GM21619 (cell line): ENCODE measurements at regions not wholly inside any gene's neighbourhood (a gene's known extent, or its start where the extent isn't known, plus 50 kb on each side); places are given as distances from the start of the nearest gene placed in this dataset.

Experiments used
- ATAC-seq: cut with Tn5 transposase; IDR thresholded peaks from one replicate; pipeline ENCODE4 v1.9.1; 2021; ENCODE audit not compliant: unreplicated experiment

DNA sequence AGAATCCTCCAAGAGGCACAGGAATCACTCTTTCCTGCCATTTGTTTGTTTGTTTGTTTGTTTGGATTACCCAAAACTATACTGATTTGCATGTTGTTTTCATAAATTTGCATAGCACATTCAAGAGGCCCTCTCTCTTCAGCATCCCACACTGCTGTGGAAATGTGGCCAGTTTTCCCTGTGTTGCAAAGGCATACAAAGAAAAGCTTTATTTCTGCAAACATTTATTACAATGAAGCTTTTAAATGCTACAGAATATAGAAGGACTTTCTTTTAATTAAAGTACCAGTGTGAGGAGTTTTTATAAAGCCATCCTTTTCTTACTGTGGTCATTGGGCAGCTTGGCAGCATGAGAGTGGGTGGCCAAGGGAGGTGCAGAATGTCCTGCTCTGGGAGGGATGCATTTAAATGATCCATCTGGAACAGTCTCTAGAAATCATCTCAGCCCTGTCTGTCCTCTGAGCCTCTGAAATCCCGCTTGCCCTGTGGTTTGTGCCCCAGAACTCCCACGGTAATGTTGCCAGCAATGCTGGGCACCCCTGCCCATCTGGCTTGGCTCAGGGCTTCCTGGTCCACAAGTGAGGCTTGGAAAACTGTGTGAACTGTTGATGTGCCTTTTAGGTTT lies 356.8 kb upstream of the KIF2A start:
- ATAC-seq: no peak

DNA sequence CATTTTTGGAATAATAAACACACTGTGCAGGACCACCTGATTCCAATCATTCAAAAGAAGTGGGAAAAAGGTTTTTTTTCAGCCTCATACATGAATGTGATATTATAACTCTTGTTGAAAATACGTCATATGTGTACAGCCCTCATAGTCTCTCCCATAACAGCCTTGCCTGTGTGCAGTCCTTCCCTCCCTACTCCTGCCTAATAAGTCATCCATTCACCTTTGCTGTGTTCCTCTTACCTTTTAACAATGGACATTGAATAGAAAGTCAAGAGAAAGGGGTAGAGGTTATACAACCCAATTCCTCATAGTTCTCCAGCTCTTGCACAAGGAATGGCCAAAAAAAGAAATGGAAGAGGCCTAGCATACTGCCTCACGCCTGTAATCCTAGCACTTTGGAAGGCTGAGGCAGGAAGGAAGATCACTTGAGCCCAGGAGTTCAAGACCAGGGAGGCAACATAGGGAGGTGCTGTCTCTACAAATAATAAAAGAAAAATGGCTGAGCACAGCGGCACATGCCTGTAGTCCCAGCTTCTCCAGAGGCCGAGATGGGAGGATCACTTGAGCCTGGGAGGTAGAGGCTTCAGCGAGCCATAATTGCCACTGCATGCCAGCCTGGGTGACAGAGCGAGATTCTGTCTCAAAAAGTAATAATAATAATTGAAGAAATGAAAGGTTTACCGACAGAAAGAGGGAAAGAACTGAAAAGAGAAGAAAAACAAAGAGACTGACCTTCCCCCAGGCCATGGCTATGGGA lies 356.1 kb upstream of the KIF2A start:
- no peak for ATAC-seq

DNA sequence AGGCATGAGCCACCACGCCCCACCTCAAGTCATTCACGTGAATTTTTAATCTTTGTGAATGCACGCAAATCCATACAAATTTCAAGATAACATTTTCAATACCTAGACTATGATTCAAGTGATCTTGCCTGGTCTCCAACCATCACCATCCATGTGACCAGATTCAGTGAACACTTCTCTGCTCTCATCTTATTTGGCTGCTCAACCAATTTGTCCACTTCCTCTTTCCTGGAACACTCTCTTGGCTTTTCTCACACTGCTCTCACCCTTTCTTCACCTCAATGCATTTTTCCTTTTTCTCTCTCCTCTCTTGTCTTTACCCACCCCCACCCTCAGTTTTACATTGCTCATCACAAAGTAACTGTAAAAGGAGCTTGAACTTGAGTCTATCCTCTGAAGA lies 354.7 kb upstream of the KIF2A start:
- no peak for ATAC-seq

DNA sequence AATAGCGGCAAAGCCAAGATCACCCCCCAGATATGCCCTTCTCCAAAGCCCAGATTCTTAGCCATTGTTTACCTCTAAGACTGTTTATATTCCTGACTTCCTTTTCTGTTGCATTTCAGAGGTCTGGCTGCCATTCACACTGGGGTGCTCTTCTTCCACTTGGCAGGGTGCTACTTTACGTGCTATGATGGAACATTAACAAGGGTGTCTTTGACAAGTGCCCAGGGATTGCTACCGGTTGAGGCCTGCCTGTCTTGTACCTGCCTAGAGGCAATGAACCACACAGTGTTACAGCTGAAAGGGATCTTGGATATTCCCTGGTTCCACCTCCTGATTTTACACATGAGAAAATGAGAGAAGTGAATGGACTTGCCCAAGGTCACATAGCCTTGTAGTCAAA lies 352.1 kb upstream of the KIF2A start:
- no peak for ATAC-seq

DNA sequence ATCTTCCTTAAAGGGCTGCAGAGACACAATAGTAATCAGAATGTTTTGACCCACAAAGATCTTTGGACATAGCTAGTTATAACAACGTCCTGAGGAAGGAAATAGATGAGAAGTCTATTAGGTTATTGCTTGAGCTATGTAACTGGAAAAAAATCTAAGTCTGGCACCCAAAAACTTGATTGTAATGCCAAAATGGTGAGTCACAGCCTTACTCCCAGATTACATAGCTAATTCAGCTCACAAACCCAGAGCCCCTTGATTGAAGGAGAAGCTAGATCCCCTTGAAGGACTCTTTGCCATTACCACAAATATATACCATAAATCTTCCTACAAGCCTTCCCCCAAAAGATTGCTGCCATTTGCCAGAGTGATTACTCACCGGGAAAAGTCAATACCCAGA lies 341.8 kb upstream of the KIF2A start:
- ATAC-seq: no peak

DNA sequence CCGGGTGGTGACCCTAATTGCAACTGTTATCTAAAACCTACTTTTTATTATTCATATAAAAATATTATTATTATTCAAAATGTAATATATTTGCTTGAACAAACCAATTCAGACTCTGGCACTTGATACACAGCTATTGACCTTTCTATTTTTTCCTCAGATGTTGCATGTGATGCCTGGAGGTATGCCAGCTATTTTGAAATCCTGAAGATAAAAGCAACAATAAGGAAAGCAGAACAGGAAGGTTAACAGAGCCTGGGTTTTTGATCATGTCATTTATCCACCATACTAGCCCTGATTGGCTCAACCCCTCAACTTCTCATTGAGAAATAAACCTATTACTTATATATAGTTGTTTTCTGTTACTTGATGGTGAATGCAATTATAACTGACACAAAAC lies 340.9 kb upstream of the KIF2A start:
- no peak for ATAC-seq

DNA sequence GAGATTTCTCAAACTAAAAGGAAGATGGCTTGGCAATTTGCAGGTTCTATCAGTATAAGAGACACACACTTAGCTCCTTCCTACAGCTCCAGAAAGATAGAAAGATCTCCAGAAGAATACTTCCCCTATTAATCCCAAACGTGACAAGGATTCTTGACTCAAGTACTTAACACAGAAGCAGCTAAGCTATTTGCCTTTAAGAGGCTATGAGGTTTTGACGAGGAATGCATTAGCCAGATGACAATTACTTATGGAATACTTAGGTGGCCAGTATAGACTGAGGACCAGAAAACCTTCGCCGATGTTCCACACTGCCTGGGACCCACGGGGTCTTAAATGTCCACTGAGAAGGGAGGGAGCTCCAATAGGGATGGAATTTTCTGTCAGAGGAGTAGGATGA lies 340.5 kb upstream of the KIF2A start:
- ATAC-seq: no peak

DNA sequence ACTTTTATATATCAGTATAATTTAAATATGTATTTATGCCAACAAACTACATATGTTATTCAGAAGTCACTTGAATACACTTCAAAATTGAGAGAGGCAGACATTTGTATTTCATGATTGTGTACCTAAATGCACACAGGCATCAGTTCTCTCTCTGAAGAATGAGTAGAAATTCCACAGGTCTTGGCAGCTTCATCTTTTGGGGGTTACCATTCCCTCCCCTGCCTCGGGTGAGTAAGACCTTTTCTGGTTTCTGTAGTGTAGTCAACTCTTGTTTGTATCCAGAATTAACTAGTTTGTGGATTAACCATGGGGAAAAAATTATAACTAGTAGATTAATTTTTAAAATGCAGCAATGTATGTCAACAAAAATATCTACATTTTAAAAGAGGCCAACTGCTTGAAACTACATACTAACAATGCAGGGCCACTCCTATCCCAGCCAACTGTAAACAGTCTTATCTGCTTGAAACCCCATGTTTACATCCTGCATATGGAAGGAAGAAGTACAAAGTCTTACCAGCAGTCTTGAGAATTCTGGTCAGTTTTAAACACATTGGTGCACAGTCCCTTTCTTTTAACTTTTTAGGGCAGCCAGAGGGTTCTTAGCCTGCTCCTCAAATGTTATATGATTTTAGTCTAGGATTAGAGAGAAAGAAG lies 339.6 kb upstream of the KIF2A start:
- ATAC-seq: no peak

DNA sequence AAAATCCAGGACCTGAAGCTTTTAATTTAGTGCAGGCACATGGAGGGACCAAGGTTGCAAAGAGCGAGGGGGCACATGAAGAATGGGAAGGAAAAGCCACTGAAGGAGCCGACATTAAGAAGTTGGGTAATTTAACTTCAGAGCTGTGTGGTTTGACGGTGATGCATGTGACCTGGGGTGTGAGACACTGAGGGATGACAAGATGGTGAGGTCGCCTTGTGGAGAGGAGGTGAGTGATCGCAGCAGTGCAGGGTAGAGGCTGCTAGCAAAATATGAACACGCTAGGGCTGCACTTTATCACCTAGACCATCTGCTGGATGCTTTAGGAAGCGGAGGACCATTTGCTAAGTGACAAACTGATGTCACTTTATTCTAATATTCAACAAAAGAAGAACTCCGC lies 339.0 kb upstream of the KIF2A start:
- no peak for ATAC-seq

DNA sequence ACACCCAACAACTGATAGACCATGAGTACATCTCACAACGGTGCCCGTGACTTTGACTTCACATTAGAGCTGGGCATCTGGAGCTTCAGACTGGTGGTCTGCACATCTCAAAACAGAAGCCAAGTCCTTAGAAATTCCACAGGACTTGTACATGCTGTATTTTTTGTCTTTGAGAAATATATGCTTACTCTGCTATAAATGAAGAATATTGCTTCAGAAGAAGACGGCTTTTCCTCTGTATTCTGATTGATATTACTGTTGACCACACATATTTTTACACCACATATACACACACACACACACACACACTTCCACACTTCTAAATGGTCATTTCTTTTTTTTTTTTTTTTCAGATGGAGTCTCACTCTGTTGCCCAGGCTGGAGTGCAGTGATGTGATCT lies 338.3 kb upstream of the KIF2A start:
- no peak for ATAC-seq

DNA sequence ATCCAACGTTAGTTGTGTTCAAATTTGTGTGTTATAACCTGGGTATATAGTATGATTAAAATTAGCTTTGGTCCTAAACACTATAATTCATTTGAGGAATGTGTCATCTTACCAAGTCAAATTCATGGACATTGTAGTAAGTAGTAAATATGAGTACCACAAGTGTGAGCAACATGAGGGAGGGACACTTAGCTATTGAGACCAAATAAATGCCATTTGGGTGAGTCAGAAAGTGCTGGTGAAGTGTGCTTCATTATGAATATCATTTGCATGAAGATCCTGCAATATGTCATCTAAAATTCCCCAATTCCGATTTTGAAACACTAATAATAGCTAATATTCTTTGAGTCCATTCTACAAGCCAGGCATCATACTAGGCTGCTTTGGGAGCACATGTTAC lies 336.7 kb upstream of the KIF2A start:
- no peak for ATAC-seq

DNA sequence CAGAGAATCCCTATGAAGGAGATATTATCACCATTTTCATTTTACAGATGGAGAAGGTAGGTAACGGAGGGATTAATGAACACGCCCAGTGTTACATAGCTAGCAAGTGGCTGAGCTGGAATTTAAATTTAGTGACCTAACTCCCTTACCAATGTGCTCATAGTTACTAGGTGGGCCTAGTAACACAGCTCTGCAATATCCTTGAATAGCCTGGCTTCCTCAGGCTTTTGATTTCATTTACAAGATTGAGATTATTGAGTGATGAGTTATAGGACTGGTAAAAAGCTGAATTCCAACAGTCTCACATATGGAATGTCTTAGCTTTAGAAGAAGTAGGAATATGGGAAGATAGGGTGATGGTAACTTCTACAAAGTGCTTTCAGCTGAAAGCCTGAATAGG lies 336.3 kb upstream of the KIF2A start:
- ATAC-seq: no peak

DNA sequence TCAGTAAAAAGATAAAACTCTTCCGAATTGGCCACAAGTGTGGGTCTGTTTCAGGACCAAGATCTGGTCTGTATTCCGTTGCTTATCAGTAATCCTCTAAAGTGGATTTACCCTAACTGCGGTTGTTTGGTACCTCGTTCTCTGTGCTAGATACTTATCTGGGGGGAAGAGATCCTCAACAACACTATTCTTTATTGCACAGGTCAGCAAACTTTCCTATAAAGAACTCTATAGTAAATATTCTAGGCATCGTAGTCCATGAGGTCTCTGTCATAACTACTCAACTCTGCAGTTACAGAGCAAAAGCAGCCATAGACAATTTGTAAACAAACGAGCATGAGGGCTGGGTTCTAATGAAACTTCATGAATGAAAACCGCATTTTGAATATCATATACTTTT lies 335.8 kb upstream of the KIF2A start:
- no peak for ATAC-seq

DNA sequence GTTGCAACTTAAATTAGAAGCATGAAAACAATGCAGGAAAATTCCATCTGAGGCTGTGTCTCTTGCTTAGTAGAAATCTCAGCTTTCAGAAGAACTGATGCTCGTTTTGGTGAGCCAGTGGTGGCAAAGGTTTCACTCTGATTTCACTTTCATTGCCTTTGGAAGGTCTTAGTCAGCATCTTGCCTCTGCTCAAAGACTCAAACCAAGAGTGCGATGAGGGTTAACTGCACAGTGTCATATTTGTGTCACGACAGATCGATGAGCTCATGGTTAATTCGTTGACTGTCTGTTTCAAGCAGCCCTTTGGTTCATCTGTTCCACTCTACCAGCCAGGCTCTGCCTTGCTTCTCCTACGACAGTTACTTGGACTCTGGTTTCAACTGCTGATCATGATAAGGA lies 331.3 kb upstream of the KIF2A start:
- no peak for ATAC-seq

DNA sequence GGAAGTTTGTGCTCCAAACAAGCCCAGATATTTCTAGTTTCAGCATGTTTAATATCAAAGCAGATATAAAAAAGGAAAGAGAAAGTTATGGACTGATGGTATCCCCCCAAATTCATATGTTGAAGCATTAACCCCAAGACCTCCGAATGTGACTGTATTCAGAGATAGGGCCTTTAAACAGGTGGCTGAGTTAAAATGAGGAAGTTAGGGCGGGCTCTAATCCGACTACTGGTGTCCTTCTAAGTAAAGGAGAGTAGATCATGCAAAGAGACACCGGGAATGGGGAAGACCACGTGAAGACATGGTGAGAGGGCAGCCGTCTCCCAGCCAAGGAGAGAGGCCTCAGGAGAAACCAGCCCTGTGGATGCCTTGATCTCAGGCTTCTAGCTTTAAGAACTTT lies 324.1 kb upstream of the KIF2A start:
- ATAC-seq: no peak

DNA sequence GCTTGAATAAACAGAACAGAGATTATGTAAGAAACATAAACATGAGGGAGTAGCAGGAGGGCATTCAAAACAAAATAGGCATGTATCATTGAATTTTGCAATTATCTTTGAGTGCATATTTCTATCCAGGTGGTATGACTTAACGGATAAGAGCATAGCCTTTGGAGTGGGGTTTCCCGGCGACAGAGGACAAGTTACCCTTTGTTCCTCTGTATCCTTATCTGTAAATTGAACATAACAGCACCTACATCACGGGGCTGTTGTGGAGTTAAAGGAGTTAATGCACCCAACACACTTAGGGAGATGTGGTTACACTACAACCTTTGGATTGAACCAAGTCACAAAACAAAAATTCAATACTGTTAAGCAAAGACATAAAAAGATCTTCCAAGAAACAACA lies 314.6 kb upstream of the KIF2A start:
- no peak for ATAC-seq

DNA sequence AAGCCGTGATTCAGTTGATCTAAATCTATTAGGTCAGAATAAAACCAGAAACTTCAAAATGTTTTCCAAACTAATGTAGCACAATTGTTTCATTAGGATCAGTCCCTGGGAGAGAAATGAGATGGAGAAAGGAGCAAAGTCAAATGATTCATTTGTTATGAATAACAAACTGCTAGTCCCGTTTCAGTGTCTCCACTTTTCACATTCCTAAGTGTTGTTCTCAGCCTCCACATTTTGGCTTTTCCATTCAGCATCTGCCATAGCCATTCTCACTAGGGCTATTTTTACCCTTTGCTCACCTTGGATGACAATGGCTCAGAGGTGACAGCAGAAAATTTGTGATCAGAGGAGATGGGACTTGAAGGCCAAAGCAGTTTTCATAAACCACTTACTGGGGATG lies 314.1 kb upstream of the KIF2A start:
- ATAC-seq: no peak

DNA sequence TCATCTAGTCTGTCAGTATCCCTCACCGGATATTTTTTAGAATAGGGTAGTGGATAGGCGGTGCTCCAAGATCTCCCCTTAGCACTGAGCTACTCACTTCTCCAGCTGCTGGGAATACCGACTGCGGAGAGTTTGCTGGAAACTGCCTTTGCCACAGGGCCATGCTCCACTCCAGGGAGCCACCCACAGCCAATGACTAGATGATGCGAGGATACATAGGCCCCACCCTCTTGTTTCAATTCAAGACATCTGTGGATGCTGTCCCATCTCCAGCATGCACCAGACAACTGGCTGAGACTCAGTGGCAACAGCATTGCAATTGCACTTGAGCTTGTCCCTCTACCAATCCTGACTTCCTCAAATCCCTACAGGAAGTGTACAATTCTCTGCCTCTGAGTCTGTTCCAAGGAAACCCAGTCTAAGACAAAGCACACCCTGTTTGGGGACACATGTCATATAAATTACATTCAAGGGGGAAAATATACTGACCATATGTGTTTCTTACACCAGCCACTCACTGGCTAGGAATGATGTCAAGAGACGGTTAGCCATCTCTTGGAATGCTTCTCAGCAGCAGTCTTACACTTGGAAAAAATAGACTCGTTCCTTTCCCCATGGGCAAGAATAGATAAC lies 312.6 kb upstream of the KIF2A start:
- ATAC-seq: no peak

DNA sequence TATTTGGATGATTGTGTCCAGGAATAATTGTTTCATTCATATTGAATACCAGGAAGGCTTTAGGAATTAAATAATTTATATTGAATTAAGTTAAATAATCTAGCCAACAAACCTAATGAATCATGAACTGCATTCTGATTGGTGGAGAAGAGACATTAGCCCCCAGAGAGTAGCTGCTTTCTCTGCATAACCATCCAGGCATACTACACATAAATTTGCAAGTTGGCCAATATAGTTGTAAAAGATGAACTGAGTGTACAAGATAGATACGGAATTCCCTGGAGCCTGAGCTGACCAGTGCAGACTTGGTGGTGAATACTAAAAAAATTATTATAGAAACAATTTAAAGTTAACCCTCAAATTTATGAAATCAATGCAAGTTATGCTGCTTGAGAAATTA lies 311.8 kb upstream of the KIF2A start:
- no peak for ATAC-seq

DNA sequence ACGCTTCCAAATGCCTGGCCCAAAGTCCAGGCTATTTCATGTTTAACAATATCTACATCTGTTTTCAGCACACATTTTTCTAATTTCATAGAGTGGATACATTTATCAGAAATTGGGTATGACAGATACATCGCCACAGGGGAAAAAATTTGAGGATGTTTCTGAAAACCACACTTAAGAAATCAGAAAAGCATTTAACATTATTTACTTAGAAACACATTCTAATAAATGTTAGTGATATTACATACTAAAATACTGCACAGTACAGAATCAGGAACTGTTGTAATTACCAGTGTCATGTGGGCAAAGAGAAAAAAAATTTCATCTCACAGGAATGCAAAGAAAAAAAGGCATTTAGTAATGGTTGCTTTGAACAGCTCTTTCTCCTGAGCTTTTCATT lies 310.5 kb upstream of the KIF2A start:
- no peak for ATAC-seq

DNA sequence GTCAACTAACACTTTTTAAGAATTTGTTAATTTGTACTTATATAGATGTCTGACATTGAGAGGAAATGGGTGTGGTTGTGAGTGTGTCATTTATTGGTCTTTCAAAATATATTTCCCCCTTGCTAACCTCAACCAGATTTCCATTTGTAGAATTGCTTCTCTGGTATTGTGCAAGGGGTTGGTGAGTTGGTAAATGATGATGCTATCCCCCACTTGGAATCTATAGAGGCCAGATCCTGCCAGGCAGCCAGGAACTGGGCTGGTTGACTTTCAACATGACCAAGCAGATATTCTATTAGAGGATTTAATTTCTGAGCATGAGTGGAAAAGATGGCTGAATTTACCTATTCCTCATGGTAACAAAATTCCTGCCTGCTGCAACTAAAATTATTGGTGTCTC lies 306.6 kb upstream of the KIF2A start:
- no peak for ATAC-seq

DNA sequence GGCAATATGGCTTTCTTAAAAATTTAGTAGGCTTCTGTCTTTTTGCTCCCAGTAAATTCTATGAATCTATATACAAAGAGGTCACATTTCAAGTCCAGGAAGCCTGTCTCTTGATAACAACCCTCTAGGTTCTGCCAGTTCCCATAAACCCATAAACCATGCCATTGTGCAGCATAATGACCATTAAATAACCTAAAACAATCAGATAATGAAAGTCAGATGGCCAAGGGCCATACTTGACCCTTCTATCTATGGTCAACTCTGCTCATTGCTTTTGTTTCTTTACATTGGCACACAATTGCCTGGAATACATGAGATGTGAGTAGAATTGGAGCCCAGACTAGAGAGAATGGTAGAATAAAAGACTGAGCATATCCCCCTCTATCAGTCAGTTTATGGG lies 305.4 kb upstream of the KIF2A start:
- no peak for ATAC-seq
